ENCODE measurements at regions not wholly inside any gene's neighbourhood (a gene's known extent, or its start where the extent isn't known, plus 50 kb on each side); places are given as distances from the start of the nearest gene placed in this dataset.

GRCh38 chr12:89070603-89071002, 281.7 kb downstream of the DUSP6 start:
- TF ChIP-seq CTCF (IDR thresholded peaks at IDR 0.05) (no peak), POLR2AphosphoS5 (IDR thresholded peaks at IDR 0.05) (no peak), POLR2A (IDR thresholded peaks at IDR 0.05) (no peak)
